ENCODE measurements at regions not wholly inside any gene's neighbourhood (a gene's known extent, or its start where the extent isn't known, plus 50 kb on each side); places are given as distances from the start of the nearest gene placed in this dataset.

DNA sequence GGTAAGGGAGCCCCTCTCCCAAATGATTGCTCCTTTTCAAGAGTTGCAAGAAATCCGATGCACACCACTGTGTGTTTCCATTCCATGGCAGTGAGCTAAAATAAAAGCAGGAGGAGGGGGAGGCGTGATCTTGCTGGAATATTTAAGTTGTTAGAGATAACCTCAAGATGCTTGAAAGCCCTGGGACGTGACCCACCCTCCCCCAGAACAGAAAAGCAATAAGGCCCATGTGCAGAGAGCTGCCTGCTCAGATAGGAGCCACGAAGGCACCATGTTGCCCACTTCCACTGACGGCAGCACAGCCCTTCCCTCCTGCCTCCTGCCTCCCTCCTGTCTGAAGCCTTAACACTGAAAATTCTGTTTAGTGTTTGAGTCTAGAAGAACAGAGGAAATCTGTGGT is 432.6 kb upstream of the CDH4 start:
- Histone ChIP-seq H3K9ac (ENCODE audit: insufficient read depth in 1 of 2, low read length in 2 of 2) (no peak overlapping the region), H3K27ac (ENCODE audit: low read depth in 1 of 2, low read length in 1 of 2) (no peak overlapping the region), H3K4me3 (no peak overlapping the region), H3K9me3 (ENCODE audit: control insufficient read depth in 4 of 4, insufficient read depth in 3 of 4, low read length in 3 of 4) (peaks cover 0 to 5% (median 0%) of the 10 kb centered on the region in 4 donors), H3K36me3 (ENCODE audit: control insufficient read depth in 4 of 4, insufficient read depth in 4 of 4, low read length in 4 of 4) (no peaks in the 10 kb centered on the region), H3K27me3 (ENCODE audit: control insufficient read depth in 3 of 3, insufficient read depth in 3 of 3, low read length in 2 of 3) (peaks cover 0 to 10% (median 0%) of the 10 kb centered on the region in 3 donors), H3K4me1 (ENCODE audit: control insufficient read depth in 5 of 5, insufficient read depth in 5 of 5, low read length in 5 of 5) (peaks cover 0 to 13% (median 0%) of the 10 kb centered on the region in 5 donors)
- no peak for TF ChIP-seq CTCF (IDR thresholded peaks at IDR 0.05; ENCODE audit: control extremely low read depth, extremely low read depth)
- WGBS, 2 donors, result 40 to 53% methylated on average over 5 of the region's 5 CpGs
- no peak for DNase-seq
- no peak for ATAC-seq (ENCODE audit: insufficient read depth, low FRiP score)

GRCh38 chr20:60820149-60820548 is 431.9 kb upstream of the CDH4 start:
- ATAC-seq (ENCODE audit: insufficient read depth, low FRiP score) (no peak), DNase-seq (no peak)
- 67 to 70% methylated on average over 4 of the region's 4 CpGs for WGBS, 2 donors
- H3K9me3 ChIP-seq (ENCODE audit: control insufficient read depth in 4 of 4, insufficient read depth in 3 of 4, low read length in 3 of 4), result peaks cover 0 to 5% (median 0%) of the 10 kb centered on the region in 4 donors
- no peak overlapping the region for H3K9ac ChIP-seq (ENCODE audit: insufficient read depth in 1 of 2, low read length in 2 of 2)
- peaks cover 0 to 13% (median 0%) of the 10 kb centered on the region in 5 donors for H3K4me1 ChIP-seq (ENCODE audit: control insufficient read depth in 5 of 5, insufficient read depth in 5 of 5, low read length in 5 of 5)
- H3K27me3 ChIP-seq (ENCODE audit: control insufficient read depth in 3 of 3, insufficient read depth in 3 of 3, low read length in 2 of 3), result peaks cover 0 to 10% (median 0%) of the 10 kb centered on the region in 3 donors
- no peak overlapping the region for H3K4me3 ChIP-seq
- H3K36me3 ChIP-seq (ENCODE audit: control insufficient read depth in 4 of 4, insufficient read depth in 4 of 4, low read length in 4 of 4), result no peaks in the 10 kb centered on the region
- H3K27ac ChIP-seq (ENCODE audit: low read depth in 1 of 2, low read length in 1 of 2), result no peak overlapping the region
- no peak for TF ChIP-seq CTCF (IDR thresholded peaks at IDR 0.05; ENCODE audit: control extremely low read depth, extremely low read depth)

- Histone ChIP-seq H3K4me3 (no peak overlapping the region), H3K4me1 (ENCODE audit: control insufficient read depth in 5 of 5, insufficient read depth in 5 of 5, low read length in 5 of 5) (peaks cover 0 to 13% (median 0%) of the 10 kb centered on the region in 5 donors), H3K9ac (ENCODE audit: insufficient read depth in 1 of 2, low read length in 2 of 2) (no peak overlapping the region), H3K27me3 (ENCODE audit: control insufficient read depth in 3 of 3, insufficient read depth in 3 of 3, low read length in 2 of 3) (peaks cover 0 to 10% (median 0%) of the 10 kb centered on the region in 3 donors), H3K27ac (ENCODE audit: low read depth in 1 of 2, low read length in 1 of 2) (no peak overlapping the region), H3K9me3 (ENCODE audit: control insufficient read depth in 4 of 4, insufficient read depth in 3 of 4, low read length in 3 of 4) (peaks cover 0 to 3% (median 0%) of the 10 kb centered on the region in 4 donors), H3K36me3 (ENCODE audit: control insufficient read depth in 4 of 4, insufficient read depth in 4 of 4, low read length in 4 of 4) (no peaks in the 10 kb centered on the region)
- 48 to 53% methylated on average over 5 of the region's 5 CpGs for WGBS, 2 donors
- TF ChIP-seq CTCF (IDR thresholded peaks at IDR 0.05; ENCODE audit: control extremely low read depth, extremely low read depth), result no peak
- DNase-seq (no peak), ATAC-seq (ENCODE audit: insufficient read depth, low FRiP score) (no peak)
Measured at GRCh38 chr20:60820918-60821317, 431.1 kb upstream of the CDH4 start.

All from lung (tissue), 11 donors.